SK-N-SH treated with all-trans-retinoic acid at 6 μM for 48 hours (cell line): ENCODE measurements at regions not wholly inside any gene's neighbourhood (a gene's known extent, or its start where the extent isn't known, plus 50 kb on each side); places are given as distances from the start of the nearest gene placed in this dataset.

ENCODE experiments used
- ATAC-seq: fragments of 200-7000 bp; cut with Tn5 transposase; 3 replicates; pipeline ENCODE4 v1.9.1; 2020; ENCODE audit warnings: mild to moderate bottlenecking, moderate library complexity
- ARNTL ChIP-seq: fragments of 450-650 bp; formaldehyde crosslinking; IDR thresholded peaks from 2 replicates; pipeline ENCODE4 v1.5.0; 2020; ENCODE audit warnings: low read depth, mild to moderate bottlenecking, moderate library complexity, borderline replicate concordance
- BACH2 ChIP-seq: fragments of 250-450 bp; sonication (Bioruptor Pico); IDR thresholded peaks from 2 replicates; pipeline ENCODE4 v1.9.0; 2021; ENCODE audit warnings: mild to moderate bottlenecking, borderline replicate concordance
- CSDC2 ChIP-seq: fragments of 250-450 bp; sonication (Bioruptor Pico); IDR thresholded peaks from 2 replicates; pipeline ENCODE4 v1.5.0; 2020; ENCODE audit warnings: mild to moderate bottlenecking, moderate library complexity
- ESRRG ChIP-seq: fragments of 250-450 bp; sonication (Bioruptor Pico); IDR thresholded peaks from 2 replicates; pipeline ENCODE4 v1.6.1; 2021; ENCODE audit warnings: mild to moderate bottlenecking
- GLIS3 ChIP-seq: fragments of 250-450 bp; sonication (Bioruptor Pico); IDR thresholded peaks from 2 replicates; pipeline ENCODE4 v1.5.0; 2020; ENCODE audit warnings: mild to moderate bottlenecking, moderate library complexity
- OSR1 ChIP-seq: fragments of 250-450 bp; sonication (Bioruptor Pico); IDR thresholded peaks from 2 replicates; pipeline ENCODE4 v1.8.0; 2022; ENCODE audit warnings: moderate library complexity, mild to moderate bottlenecking, inconsistent platforms
- PPARA ChIP-seq: fragments of 250-450 bp; sonication (Bioruptor Pico); IDR thresholded peaks from 2 replicates; pipeline ENCODE4 v1.5.0; 2020; ENCODE audit warnings: mild to moderate bottlenecking, borderline replicate concordance
- RARB ChIP-seq: fragments of 250-450 bp; sonication (Bioruptor Pico); IDR thresholded peaks from 2 replicates; pipeline ENCODE4 v1.8.0; 2021; ENCODE audit warnings: mild to moderate bottlenecking, moderate library complexity
- SNAI2 ChIP-seq: fragments of 250-450 bp; sonication (Bioruptor Pico); IDR thresholded peaks from 2 replicates; pipeline ENCODE4 v1.5.0; 2020; ENCODE audit warnings: mild to moderate bottlenecking, moderate library complexity
- TCF4 ChIP-seq: fragments of 250-450 bp; sonication (Bioruptor Pico); IDR thresholded peaks from 2 replicates; pipeline ENCODE4 v1.8.0; 2021; ENCODE audit warnings: mild to moderate bottlenecking, moderate library complexity, borderline replicate concordance
- TOX ChIP-seq: fragments of 250-450 bp; sonication (Bioruptor Pico); IDR thresholded peaks from 2 replicates; pipeline ENCODE4 v1.8.0; 2021; ENCODE audit warnings: mild to moderate bottlenecking, moderate library complexity, borderline replicate concordance
- ZC3H10 ChIP-seq: fragments of 250-450 bp; sonication (Bioruptor Pico); IDR thresholded peaks from 2 replicates; pipeline ENCODE4 v1.5.1; 2021; ENCODE audit warnings: mild to moderate bottlenecking, moderate library complexity
- ZFP30 ChIP-seq: fragments of 450-650 bp; formaldehyde crosslinking; IDR thresholded peaks from 2 replicates; pipeline ENCODE4 v1.5.0; 2022; ENCODE audit warnings: mild to moderate bottlenecking, moderate library complexity
- ZNF565 ChIP-seq: fragments of 450-650 bp; formaldehyde crosslinking; conservative IDR thresholded peaks from 2 replicates; pipeline ENCODE4 v1.5.0; 2020; ENCODE audit warnings: low read depth, mild to moderate bottlenecking, moderate library complexity
- ZNF70 ChIP-seq: fragments of 450-650 bp; formaldehyde crosslinking; IDR thresholded peaks from 2 replicates; pipeline ENCODE4 v1.5.0; 2020; ENCODE audit warnings: mild to moderate bottlenecking, moderate library complexity
- ZNF8 ChIP-seq: fragments of 450-650 bp; formaldehyde crosslinking; IDR thresholded peaks from 2 replicates; pipeline ENCODE4 v1.5.0; 2020; ENCODE audit warnings: mild to moderate bottlenecking, moderate library complexity
- TF ChIP-seq, protein P1 (sequence below): fragments of 250-450 bp; sonication (Bioruptor Pico); IDR thresholded peaks from 2 replicates; pipeline ENCODE4 v1.5.0; 2020; ENCODE audit warnings: mild to moderate bottlenecking, moderate library complexity
- TF ChIP-seq, protein P2 (sequence below): fragments of 250-450 bp; sonication (Bioruptor Pico); IDR thresholded peaks from 2 replicates; pipeline ENCODE4 v1.5.1; 2020; ENCODE audit warnings: low read depth, mild to moderate bottlenecking, moderate library complexity
- TF ChIP-seq, protein P3 (sequence below): fragments of 250-450 bp; sonication (Bioruptor Pico); IDR thresholded peaks from 2 replicates; pipeline ENCODE4 v1.5.1; 2021; ENCODE audit warnings: mild to moderate bottlenecking, moderate library complexity
- TF ChIP-seq, protein P4 (sequence below): fragments of 250-450 bp; sonication (Bioruptor Pico); IDR thresholded peaks from 2 replicates; pipeline ENCODE4 v1.8.0; 2020; ENCODE audit warnings: mild to moderate bottlenecking, moderate library complexity, borderline replicate concordance
- TF ChIP-seq, protein P5 (sequence below): fragments of 250-450 bp; sonication (Bioruptor Pico); IDR thresholded peaks from 2 replicates; pipeline ENCODE4 v1.8.0; 2021; ENCODE audit warnings: low read depth, mild to moderate bottlenecking, moderate library complexity, borderline replicate concordance

DNA sequence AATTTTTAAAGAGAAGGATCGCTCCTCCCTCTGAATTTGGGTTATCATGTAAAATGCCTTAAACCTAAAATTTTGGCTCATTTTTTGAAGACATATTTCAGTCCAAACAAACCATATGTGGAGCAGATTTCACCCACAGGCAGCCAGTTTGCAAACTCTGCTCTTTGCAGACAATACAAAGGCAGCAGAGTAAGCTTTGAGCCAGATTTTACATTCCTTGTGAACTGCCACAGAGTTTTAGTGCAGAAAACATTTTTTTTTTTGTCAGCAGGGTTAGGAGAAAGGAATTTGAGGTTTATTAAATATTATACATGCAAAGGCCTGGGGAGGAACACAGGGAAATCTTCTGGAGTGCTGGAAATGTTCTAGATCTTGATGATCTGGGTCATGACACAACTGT, 171.9 kb upstream of the FN1 start (continued):
- no peak for TF ChIP-seq TOX
- TF ChIP-seq, protein P1, sequence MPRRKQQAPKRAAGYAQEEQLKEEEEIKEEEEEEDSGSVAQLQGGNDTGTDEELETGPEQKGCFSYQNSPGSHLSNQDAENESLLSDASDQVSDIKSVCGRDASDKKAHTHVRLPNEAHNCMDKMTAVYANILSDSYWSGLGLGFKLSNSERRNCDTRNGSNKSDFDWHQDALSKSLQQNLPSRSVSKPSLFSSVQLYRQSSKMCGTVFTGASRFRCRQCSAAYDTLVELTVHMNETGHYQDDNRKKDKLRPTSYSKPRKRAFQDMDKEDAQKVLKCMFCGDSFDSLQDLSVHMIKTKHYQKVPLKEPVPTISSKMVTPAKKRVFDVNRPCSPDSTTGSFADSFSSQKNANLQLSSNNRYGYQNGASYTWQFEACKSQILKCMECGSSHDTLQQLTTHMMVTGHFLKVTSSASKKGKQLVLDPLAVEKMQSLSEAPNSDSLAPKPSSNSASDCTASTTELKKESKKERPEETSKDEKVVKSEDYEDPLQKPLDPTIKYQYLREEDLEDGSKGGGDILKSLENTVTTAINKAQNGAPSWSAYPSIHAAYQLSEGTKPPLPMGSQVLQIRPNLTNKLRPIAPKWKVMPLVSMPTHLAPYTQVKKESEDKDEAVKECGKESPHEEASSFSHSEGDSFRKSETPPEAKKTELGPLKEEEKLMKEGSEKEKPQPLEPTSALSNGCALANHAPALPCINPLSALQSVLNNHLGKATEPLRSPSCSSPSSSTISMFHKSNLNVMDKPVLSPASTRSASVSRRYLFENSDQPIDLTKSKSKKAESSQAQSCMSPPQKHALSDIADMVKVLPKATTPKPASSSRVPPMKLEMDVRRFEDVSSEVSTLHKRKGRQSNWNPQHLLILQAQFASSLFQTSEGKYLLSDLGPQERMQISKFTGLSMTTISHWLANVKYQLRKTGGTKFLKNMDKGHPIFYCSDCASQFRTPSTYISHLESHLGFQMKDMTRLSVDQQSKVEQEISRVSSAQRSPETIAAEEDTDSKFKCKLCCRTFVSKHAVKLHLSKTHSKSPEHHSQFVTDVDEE, result no peak
- no peak for TF ChIP-seq OSR1 (CRISPR knock-in tag)
- TF ChIP-seq, all 23 proteins: peak for 0

DNA sequence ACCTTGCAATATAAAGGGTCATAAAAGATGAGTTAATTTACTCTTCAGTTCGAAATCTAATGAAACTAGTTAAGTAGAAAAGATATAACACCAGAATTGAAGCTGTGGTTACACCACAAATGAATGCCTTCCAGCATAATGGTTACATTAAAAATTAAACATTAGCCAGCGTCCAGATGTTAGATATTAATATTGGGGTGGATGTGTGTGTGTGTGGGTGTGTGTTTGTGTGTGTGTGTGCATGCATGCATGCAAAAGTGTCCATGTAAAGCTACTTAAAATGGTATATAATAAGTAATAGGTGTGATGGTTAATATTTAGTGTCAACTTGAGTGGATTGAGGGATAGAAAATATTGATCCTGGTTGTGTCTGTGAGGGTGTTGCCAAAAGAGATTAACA, 170.4 kb upstream of the FN1 start:
- ATAC-seq, result no peak
- TF ChIP-seq, protein P2, sequence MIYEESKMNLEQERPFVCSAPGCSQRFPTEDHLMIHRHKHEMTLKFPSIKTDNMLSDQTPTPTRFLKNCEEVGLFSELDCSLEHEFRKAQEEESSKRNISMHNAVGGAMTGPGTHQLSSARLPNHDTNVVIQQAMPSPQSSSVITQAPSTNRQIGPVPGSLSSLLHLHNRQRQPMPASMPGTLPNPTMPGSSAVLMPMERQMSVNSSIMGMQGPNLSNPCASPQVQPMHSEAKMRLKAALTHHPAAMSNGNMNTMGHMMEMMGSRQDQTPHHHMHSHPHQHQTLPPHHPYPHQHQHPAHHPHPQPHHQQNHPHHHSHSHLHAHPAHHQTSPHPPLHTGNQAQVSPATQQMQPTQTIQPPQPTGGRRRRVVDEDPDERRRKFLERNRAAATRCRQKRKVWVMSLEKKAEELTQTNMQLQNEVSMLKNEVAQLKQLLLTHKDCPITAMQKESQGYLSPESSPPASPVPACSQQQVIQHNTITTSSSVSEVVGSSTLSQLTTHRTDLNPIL, result no peak
- TF ChIP-seq RARB (no peak), ZC3H10 (no peak)
- TF ChIP-seq, all 23 proteins: peak for 0

DNA sequence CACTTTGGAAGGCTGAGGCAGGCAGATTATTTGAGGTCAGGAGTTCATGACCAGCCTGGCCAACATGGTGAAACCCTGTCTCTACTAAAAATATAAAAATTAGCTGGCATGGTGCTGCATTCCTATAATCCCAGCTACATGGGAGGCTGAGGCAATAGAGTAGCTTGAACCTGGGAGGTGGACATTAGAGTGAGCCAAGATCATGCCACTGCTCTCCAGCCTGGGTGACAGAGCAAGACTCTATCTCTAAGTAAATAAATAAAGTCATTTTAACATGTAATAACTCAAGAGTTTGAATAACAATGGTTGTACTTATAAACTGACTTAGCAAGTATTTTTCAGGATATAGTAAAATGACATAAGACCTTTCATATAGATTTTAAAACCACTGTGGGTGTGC, 169.3 kb upstream of the FN1 start:
- no peak for ATAC-seq
- TF ChIP-seq CSDC2 (CRISPR knock-in tag) (no peak), TCF4 (CRISPR knock-in tag) (no peak), GLIS3 (no peak), ZNF70 (CRISPR knock-in tag) (no peak), BACH2 (CRISPR knock-in tag) (no peak), RARB (no peak), ZC3H10 (no peak), ARNTL (no peak), ZNF565 (no peak), ESRRG (CRISPR knock-in tag) (no peak), PPARA (CRISPR knock-in tag) (no peak), ZFP30 (CRISPR knock-in tag) (no peak)
- TF ChIP-seq, protein P3, sequence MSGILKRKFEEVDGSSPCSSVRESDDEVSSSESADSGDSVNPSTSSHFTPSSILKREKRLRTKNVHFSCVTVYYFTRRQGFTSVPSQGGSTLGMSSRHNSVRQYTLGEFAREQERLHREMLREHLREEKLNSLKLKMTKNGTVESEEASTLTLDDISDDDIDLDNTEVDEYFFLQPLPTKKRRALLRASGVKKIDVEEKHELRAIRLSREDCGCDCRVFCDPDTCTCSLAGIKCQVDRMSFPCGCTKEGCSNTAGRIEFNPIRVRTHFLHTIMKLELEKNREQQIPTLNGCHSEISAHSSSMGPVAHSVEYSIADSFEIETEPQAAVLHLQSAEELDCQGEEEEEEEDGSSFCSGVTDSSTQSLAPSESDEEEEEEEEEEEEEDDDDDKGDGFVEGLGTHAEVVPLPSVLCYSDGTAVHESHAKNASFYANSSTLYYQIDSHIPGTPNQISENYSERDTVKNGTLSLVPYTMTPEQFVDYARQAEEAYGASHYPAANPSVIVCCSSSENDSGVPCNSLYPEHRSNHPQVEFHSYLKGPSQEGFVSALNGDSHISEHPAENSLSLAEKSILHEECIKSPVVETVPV (CRISPR knock-in tag), result no peak
- TF ChIP-seq, protein P4, sequence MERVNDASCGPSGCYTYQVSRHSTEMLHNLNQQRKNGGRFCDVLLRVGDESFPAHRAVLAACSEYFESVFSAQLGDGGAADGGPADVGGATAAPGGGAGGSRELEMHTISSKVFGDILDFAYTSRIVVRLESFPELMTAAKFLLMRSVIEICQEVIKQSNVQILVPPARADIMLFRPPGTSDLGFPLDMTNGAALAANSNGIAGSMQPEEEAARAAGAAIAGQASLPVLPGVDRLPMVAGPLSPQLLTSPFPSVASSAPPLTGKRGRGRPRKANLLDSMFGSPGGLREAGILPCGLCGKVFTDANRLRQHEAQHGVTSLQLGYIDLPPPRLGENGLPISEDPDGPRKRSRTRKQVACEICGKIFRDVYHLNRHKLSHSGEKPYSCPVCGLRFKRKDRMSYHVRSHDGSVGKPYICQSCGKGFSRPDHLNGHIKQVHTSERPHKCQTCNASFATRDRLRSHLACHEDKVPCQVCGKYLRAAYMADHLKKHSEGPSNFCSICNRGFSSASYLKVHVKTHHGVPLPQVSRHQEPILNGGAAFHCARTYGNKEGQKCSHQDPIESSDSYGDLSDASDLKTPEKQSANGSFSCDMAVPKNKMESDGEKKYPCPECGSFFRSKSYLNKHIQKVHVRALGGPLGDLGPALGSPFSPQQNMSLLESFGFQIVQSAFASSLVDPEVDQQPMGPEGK (CRISPR knock-in tag), result no peak
- TF ChIP-seq, protein P5, sequence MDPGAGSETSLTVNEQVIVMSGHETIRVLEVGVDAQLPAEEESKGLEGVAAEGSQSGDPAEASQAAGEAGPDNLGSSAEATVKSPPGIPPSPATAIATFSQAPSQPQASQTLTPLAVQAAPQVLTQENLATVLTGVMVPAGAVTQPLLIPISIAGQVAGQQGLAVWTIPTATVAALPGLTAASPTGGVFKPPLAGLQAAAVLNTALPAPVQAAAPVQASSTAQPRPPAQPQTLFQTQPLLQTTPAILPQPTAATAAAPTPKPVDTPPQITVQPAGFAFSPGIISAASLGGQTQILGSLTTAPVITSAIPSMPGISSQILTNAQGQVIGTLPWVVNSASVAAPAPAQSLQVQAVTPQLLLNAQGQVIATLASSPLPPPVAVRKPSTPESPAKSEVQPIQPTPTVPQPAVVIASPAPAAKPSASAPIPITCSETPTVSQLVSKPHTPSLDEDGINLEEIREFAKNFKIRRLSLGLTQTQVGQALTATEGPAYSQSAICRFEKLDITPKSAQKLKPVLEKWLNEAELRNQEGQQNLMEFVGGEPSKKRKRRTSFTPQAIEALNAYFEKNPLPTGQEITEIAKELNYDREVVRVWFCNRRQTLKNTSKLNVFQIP (CRISPR knock-in tag), result no peak
- TF ChIP-seq, protein P2, result no peak

DNA sequence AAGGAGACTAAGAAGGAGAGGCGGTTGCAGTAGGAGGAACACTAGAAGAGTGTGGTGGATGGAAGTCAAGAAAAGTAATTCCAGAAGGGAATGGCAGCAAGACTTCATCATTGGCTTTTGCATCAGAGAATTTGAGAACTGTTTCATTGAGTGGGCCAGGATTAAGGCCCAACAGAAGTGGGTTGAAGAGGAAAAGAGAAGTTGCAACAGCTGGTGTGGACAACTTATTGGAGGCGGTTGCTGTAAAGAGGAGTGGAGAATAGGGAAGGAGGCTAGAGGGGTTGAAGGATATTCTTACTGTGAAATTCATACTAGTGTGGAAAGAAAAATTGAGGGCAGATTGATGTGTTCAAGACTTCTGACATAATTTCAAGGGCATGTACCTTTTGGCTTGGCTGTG, 168.7 kb upstream of the FN1 start:
- ATAC-seq, result no peak
- TF ChIP-seq CSDC2 (CRISPR knock-in tag), result no peak
- TF ChIP-seq ZNF70 (CRISPR knock-in tag), result no peak
- no peak for TF ChIP-seq GLIS3
- TF ChIP-seq TCF4 (CRISPR knock-in tag), result no peak
- TF ChIP-seq PPARA (CRISPR knock-in tag), result no peak
- TF ChIP-seq, protein P3 (CRISPR knock-in tag), result no peak
- no peak for TF ChIP-seq ZC3H10
- no peak for TF ChIP-seq RARB
- TF ChIP-seq ZNF565, result no peak
- TF ChIP-seq, protein P2, result no peak
- TF ChIP-seq ESRRG (CRISPR knock-in tag), result no peak
- no peak for TF ChIP-seq ZFP30 (CRISPR knock-in tag)
- no peak for TF ChIP-seq SNAI2
- no peak for TF ChIP-seq BACH2 (CRISPR knock-in tag)
- TF ChIP-seq ZNF8 (CRISPR knock-in tag), result no peak
